HepG2 (cell line): ENCODE measurements at regions not wholly inside any gene's neighbourhood (a gene's known extent, or its start where the extent isn't known, plus 50 kb on each side); places are given as distances from the start of the nearest gene placed in this dataset.

ENCODE experiments used
- ATAC-seq: fragments of 200-7000 bp; cut with Tn5 transposase; 3 replicates; pipeline ENCODE4 v1.9.1; 2020; ENCODE audit warnings: mild to moderate bottlenecking, moderate library complexity
- BruUV-seq: library from RNA; stranded (reverse); fragments of 400-500 nt; replicated peaks from 2 replicates; lab custom pipeline; 2021; lab: Mats Ljungman, UMichigan
- CTCF ChIA-PET: fragments of 300-600 bp; formaldehyde crosslinking; extraction: SDS; loops from one replicate; lab custom pipeline; 2021; ENCODE audit warnings: low total read pairs, inconsistent platforms, low intra/inter-chr PET ratio; lab: Yijun Ruan, JAX
- POLR2A ChIA-PET: fragments of 350-600 bp; sonication (Branson Sonifier 250); formaldehyde crosslinking; loops from one replicate; lab custom pipeline; 2020; ENCODE audit warnings: antibody characterized with exemption, inconsistent platforms; lab: Yijun Ruan, JAX
- DNase-seq: peaks from one replicate; pipeline ENCODE4 v3.0.0-alpha.2; 2015; ENCODE audit warnings: low spot score
- FAIRE-seq: peaks from 3 replicates; lab custom pipeline; 2011; peaks lifted over from hg19 to GRCh38; lab: Jason Lieb, UNC
- H2AFZ ChIP-seq: one replicate; pipeline ENCODE4 v1.6.1; 2011; ENCODE audit warnings: low read length, inconsistent platforms
- H3K27ac ChIP-seq: fragments of 300-600 bp; 3 replicates; pipeline ENCODE4 v1.8.0; 2011; ENCODE audit warnings: mixed run types, mild to moderate bottlenecking, mixed read lengths, low read length, inconsistent platforms; ENCODE audit not compliant: insufficient read depth; ENCODE audit errors: extremely low read length
- H3K27me3 ChIP-seq, 2 experiments: fragments of 200-600 bp in 1 of 2; 2 replicates in 1 of 2; 3 replicates in 1 of 2; pipeline versions ENCODE4 v1.6.0 to v1.8.0; 2011; ENCODE audit warnings: low read length in 2 of 2, mild to moderate bottlenecking in 2 of 2, moderate library complexity in 2 of 2, inconsistent platforms in 1 of 2; ENCODE audit not compliant: insufficient read depth in 2 of 2, control insufficient read depth in 1 of 2
- H3K36me3 ChIP-seq, 2 experiments: fragments of 200-600 bp in 1 of 2; replicated peaks in 1 of 2; 2 replicates in 1 of 2; 3 replicates in 1 of 2; pipeline versions ENCODE4 v1.5.1 to v1.8.0; 2011; ENCODE audit warnings: low read length in 2 of 2, inconsistent platforms in 1 of 2; ENCODE audit not compliant: insufficient read depth in 2 of 2, control insufficient read depth in 1 of 2
- H3K4me1 ChIP-seq: 2 replicates; pipeline ENCODE4 v1.5.1; 2012; ENCODE audit warnings: low read length, inconsistent platforms; ENCODE audit not compliant: insufficient read depth
- H3K4me2 ChIP-seq: 2 replicates; pipeline ENCODE4 v1.6.0; 2011; ENCODE audit warnings: low read depth, low read length, inconsistent platforms
- H3K4me3 ChIP-seq, 3 experiments: fragments of 200-600 bp in 1 of 3; sonication (generic), shearing (Covaris generic) in 1 of 3; replicated peaks in 1 of 3; 2 replicates each; pipeline ENCODE4 v1.5.1; 2011 to 2016; ENCODE audit warnings: low read length in 3 of 3, inconsistent platforms in 2 of 3, low read depth in 2 of 3, mild to moderate bottlenecking in 2 of 3, control low read depth in 1 of 3, mixed read lengths in 1 of 3; ENCODE audit not compliant: insufficient read depth in 1 of 3
- H3K79me2 ChIP-seq: one replicate; pipeline ENCODE4 v1.6.1; 2011; ENCODE audit warnings: low read length, inconsistent platforms; ENCODE audit not compliant: insufficient read depth
- H3K9ac ChIP-seq: 2 replicates; pipeline ENCODE4 v1.6.0; 2011; ENCODE audit warnings: mild to moderate bottlenecking, low read depth, low read length, inconsistent platforms; ENCODE audit not compliant: insufficient read depth
- H3K9me3 ChIP-seq: 2 replicates; pipeline ENCODE4 v1.5.1; 2012; ENCODE audit warnings: mild to moderate bottlenecking, low read length
- H4K20me1 ChIP-seq: 2 replicates; pipeline ENCODE4 v1.6.0; 2011; ENCODE audit warnings: inconsistent platforms, mild to moderate bottlenecking, low read length, moderate library complexity; ENCODE audit not compliant: insufficient read depth
- ATF7 ChIP-seq, 2 experiments: fragments of 450-650 bp in 1 of 2; sonication (generic) in 1 of 2; formaldehyde crosslinking in 1 of 2; IDR thresholded peaks; 2 replicates each; pipeline versions ENCODE4 v1.4.0 to v1.6.1; 2016 to 2020; ENCODE audit warnings: antibody characterized with exemption in 1 of 2, mild to moderate bottlenecking in 1 of 2, missing genetic modification reagents in 1 of 2
- CENPX ChIP-seq: sonication (generic); formaldehyde crosslinking; IDR thresholded peaks from 2 replicates; pipeline ENCODE4 v1.9.0; 2021; ENCODE audit warnings: mild to moderate bottlenecking, missing genetic modification reagents, moderate library complexity
- GLI4 ChIP-seq: sonication (generic); formaldehyde crosslinking; IDR thresholded peaks from 2 replicates; pipeline ENCODE4 v1.5.1; 2020; ENCODE audit warnings: missing genetic modification reagents, mild to moderate bottlenecking, moderate library complexity, borderline replicate concordance
- HNRNPK ChIP-seq: fragments of 200-400 bp; formaldehyde crosslinking; IDR thresholded peaks from 2 replicates; pipeline ENCODE4 v1.6.1; 2018; ENCODE audit warnings: low read length, low read depth, moderate library complexity, mild to moderate bottlenecking; ENCODE audit not compliant: poor library complexity, severe bottlenecking
- JUNB ChIP-seq: sonication (generic); formaldehyde crosslinking; IDR thresholded peaks from 2 replicates; pipeline ENCODE4 v1.8.0; 2022; ENCODE audit warnings: missing genetic modification reagents, mild to moderate bottlenecking, borderline replicate concordance
- KLF12 ChIP-seq: sonication (generic); formaldehyde crosslinking; IDR thresholded peaks from 2 replicates; pipeline ENCODE4 v1.4.0; 2020; ENCODE audit warnings: missing genetic modification reagents, borderline replicate concordance
- MEIS2 ChIP-seq: sonication (generic); formaldehyde crosslinking; IDR thresholded peaks from 2 replicates; pipeline ENCODE4 v1.9.0; 2021; ENCODE audit warnings: mild to moderate bottlenecking, missing genetic modification reagents
- MTF2 ChIP-seq: sonication (generic); formaldehyde crosslinking; IDR thresholded peaks from 2 replicates; pipeline ENCODE4 v1.5.0; 2020; ENCODE audit warnings: missing genetic modification reagents, borderline replicate concordance
- PCBP1 ChIP-seq: fragments of 200-400 bp; formaldehyde crosslinking; IDR thresholded peaks from 2 replicates; pipeline ENCODE4 v1.6.1; 2017; ENCODE audit warnings: mild to moderate bottlenecking, low read depth, low read length, borderline replicate concordance
- PHF20 ChIP-seq: sonication (generic); formaldehyde crosslinking; IDR thresholded peaks from 2 replicates; pipeline ENCODE4 v1.5.0; 2020; ENCODE audit warnings: mild to moderate bottlenecking, missing genetic modification reagents
- SMAD3 ChIP-seq: sonication (generic); formaldehyde crosslinking; IDR thresholded peaks from 2 replicates; pipeline ENCODE4 v1.4.0; 2020; ENCODE audit warnings: missing genetic modification reagents
- U2AF2 ChIP-seq: fragments of 200-400 bp; formaldehyde crosslinking; IDR thresholded peaks from 2 replicates; pipeline ENCODE4 v1.6.1; 2017; ENCODE audit warnings: low read depth, mild to moderate bottlenecking, low read length
- ZFAT ChIP-seq: sonication (generic); formaldehyde crosslinking; conservative IDR thresholded peaks from 2 replicates; pipeline ENCODE4 v1.8.1; 2023; ENCODE audit warnings: missing genetic modification reagents, inconsistent platforms
- ZNF234 ChIP-seq: sonication (generic); formaldehyde crosslinking; conservative IDR thresholded peaks from 2 replicates; pipeline ENCODE4 v1.5.1; 2020; ENCODE audit warnings: mild to moderate bottlenecking, missing genetic modification reagents
- WGBS: methylation state at CpG from one replicate; pipeline ENCODE4 v1.1.6; 2017; ENCODE audit warnings: low lambda C conversion rate; 5-methylcytosine and 5-hydroxymethylcytosine counted together
- in situ Hi-C: cut with HindIII; loops from 2 replicates; pipeline ENCODE4 v1.10.0; 2017; ENCODE audit warnings: low pct_unique_long_range_greater_than_20kb; ENCODE audit not compliant: extremely low pct_ligation_motif_present
- intact Hi-C: fragments of 100-400 bp; cut with micrococcal nuclease; formaldehyde crosslinking; loops from one replicate; pipeline ENCODE4 v1.10.0; 2022; ENCODE audit not compliant: unreplicated experiment

DNA sequence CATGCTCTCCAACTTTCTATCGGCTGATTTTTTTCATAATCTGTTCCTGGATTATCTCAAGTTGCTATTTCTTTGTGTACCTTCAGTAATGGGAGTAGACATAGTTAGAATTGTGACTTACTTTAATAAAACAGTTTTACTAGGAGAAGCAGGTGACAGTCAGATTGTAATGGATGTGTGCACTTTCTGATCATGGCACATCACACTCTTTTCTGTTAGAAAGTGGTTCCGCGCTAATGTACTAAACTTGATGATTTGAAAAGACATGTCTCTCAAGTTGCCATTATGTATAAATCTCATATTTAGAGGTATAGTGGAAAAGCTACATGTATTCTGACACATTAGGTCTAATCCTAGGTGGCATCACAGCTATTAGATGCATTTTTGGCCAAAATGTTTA, 121.3 kb upstream of the CDH8 start:
- Histone ChIP-seq H3K9me3 (peaks cover 3% of the 10 kb centered on the region; the same call in 1 of the 2 replicates), H3K79me2 (no peaks in the 10 kb centered on the region), H3K27me3 (no peaks in the 10 kb centered on the region), H3K9ac (no peak overlapping the region), H3K4me2 (no peak overlapping the region), H3K4me1 (no peaks in the 10 kb centered on the region), H3K27ac (no peak overlapping the region), H3K4me3 (no peak overlapping the region), H4K20me1 (no peaks in the 10 kb centered on the region), H3K36me3 (no peaks in the 10 kb centered on the region), H2AFZ (no peak overlapping the region)
- DNase-seq, result no peak
- CTCF ChIA-PET, result no interaction called here
- FAIRE-seq, result no peak
- TF ChIP-seq MEIS2 (no peak), ZNF234 (CRISPR knock-in tag) (no peak), MTF2 (CRISPR knock-in tag) (no peak), SMAD3 (CRISPR knock-in tag) (no peak), JUNB (CRISPR knock-in tag) (no peak), PHF20 (no peak), ZFAT (CRISPR knock-in tag) (no peak), GLI4 (CRISPR knock-in tag) (no peak)
- in situ Hi-C loops, result no loop called here
- 73% methylated on average over 3 of the region's 3 CpGs for WGBS
- POLR2A ChIA-PET, result no interaction called here
- ATAC-seq, result no peak
- no TSS peak for BruUV-seq
- intact Hi-C loops, result no loop called here

DNA sequence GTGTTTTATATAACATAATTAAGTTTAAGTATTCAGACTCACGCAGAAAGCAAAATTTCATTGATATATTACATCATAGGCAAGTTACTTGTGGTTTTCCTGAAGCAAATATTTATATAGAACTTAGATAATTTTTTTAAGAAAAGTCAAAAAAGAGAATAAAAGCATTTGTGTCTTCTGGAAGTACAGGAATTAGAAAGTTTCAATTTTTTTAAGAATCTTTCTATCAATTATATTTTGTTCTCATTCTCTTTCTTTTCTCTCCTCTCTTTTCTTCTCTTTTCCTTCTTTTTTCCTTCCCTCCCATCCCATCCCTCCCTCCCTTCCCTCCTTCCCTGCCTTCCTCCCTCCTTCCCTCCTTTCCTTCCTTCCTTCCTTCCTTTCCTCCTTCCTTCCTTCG, 120.7 kb upstream of the CDH8 start:
- POLR2A ChIA-PET, result no interaction called here
- FAIRE-seq (no peak), ATAC-seq (no peak), DNase-seq (no peak)
- no peaks in the 10 kb centered on the region for H3K27me3 ChIP-seq
- CTCF ChIA-PET, result no interaction called here
- H3K36me3 ChIP-seq, result no peaks in the 10 kb centered on the region
- TF ChIP-seq PCBP1, result 0 out of 2 replicates have a peak, but pooled peaks have one; percentile 64
- TF ChIP-seq U2AF2, result 0 out of 2 replicates have a peak, but pooled peaks have one; percentile 42
- TF ChIP-seq HNRNPK, result peak; percentile 97
- TF ChIP-seq KLF12, result no peak
- 0 out of 2 replicates have a peak, but pooled peaks have one; percentile 2 for TF ChIP-seq ATF7 (IDR thresholded peaks at IDR 0.05)
- no peak for TF ChIP-seq ATF7 (CRISPR knock-in tag; IDR thresholded peaks at IDR 0.05)
- TF ChIP-seq CENPX, result no peak
- H4K20me1 ChIP-seq, result no peaks in the 10 kb centered on the region
- no peak overlapping the region for H3K4me3 ChIP-seq
- no peak overlapping the region for H2AFZ ChIP-seq
- H3K4me1 ChIP-seq, result no peaks in the 10 kb centered on the region
- intact Hi-C loops (no loop called here), in situ Hi-C loops (no loop called here)
- no TSS peak for BruUV-seq
- no peak overlapping the region for H3K27ac ChIP-seq
- H3K9ac ChIP-seq, result no peak overlapping the region
- peaks cover 3% of the 10 kb centered on the region; the same call in 1 of the 2 replicates for H3K9me3 ChIP-seq
- H3K79me2 ChIP-seq, result no peaks in the 10 kb centered on the region
- WGBS, result 2% methylated on average over 2 of the region's 2 CpGs
- H3K4me2 ChIP-seq, result no peak overlapping the region
